ENCODE measurements at regions not wholly inside any gene's neighbourhood (a gene's known extent, or its start where the extent isn't known, plus 50 kb on each side); places are given as distances from the start of the nearest gene placed in this dataset.
"Not testable (repeated sequence)": the region's sequence is repeated elsewhere in the genome, so short reads cannot be mapped to it uniquely, and the experiment has no call there.

- no peak for DNase-seq (ENCODE audit: low spot score)
Observed at GRCh38 chr5:114822863-114823262, 346.8 kb downstream of the TRIM36 start.

GRCh38 chr5:114822436-114822835, 347.3 kb downstream of the TRIM36 start:
- DNase-seq (ENCODE audit: low spot score) = no peak

- no peak for DNase-seq (ENCODE audit: low spot score)
Observed at GRCh38 chr5:114790403-114790792, 379.3 kb downstream of the TRIM36 start.

GRCh38 chr5:114789773-114790402, 379.8 kb downstream of the TRIM36 start:
- DNase-seq (ENCODE audit: low spot score) = no peak

GRCh38 chr5:114782869-114783268, 386.8 kb downstream of the TRIM36 start:
- DNase-seq (ENCODE audit: low spot score) = no peak

- no peak for DNase-seq (ENCODE audit: low spot score)
Observed at GRCh38 chr5:114782177-114782576, 387.5 kb downstream of the TRIM36 start.

- DNase-seq (ENCODE audit: low spot score) = no peak
Observed at GRCh38 chr5:114780290-114780689, 389.4 kb downstream of the TRIM36 start.

- DNase-seq (ENCODE audit: low spot score) = no peak
Observed at GRCh38 chr5:114744406-114744805, 382.5 kb downstream of the KCNN2 start.

GRCh38 chr5:114734238-114734637, 372.4 kb downstream of the KCNN2 start:
- DNase-seq (ENCODE audit: low spot score) = no peak

GRCh38 chr5:114729986-114730385, 368.1 kb downstream of the KCNN2 start:
- DNase-seq (ENCODE audit: low spot score) = no peak

GRCh38 chr5:114727358-114727757, 365.5 kb downstream of the KCNN2 start:
- no peak for DNase-seq (ENCODE audit: low spot score)

- no peak for DNase-seq (ENCODE audit: low spot score)
Observed at GRCh38 chr5:114726131-114726530, 364.3 kb downstream of the KCNN2 start.

GRCh38 chr5:114719268-114719667, 357.4 kb downstream of the KCNN2 start:
- no peak for DNase-seq (ENCODE audit: low spot score)

GRCh38 chr5:114716955-114717354, 355.1 kb downstream of the KCNN2 start:
- DNase-seq (ENCODE audit: low spot score) = no peak

- DNase-seq (ENCODE audit: low spot score) = not testable (repeated sequence)
Observed at GRCh38 chr5:114704225-114704893, 342.5 kb downstream of the KCNN2 start.

GRCh38 chr5:114702731-114703130, 340.9 kb downstream of the KCNN2 start:
- DNase-seq (ENCODE audit: low spot score) = no peak

GRCh38 chr5:114702136-114702535, 340.3 kb downstream of the KCNN2 start:
- DNase-seq (ENCODE audit: low spot score) = no peak

- DNase-seq (ENCODE audit: low spot score) = no peak
Observed at GRCh38 chr5:114700823-114701222, 339.0 kb downstream of the KCNN2 start.

- no peak for DNase-seq (ENCODE audit: low spot score)
Observed at GRCh38 chr5:114695292-114695904, 333.5 kb downstream of the KCNN2 start.

- no peak for DNase-seq (ENCODE audit: low spot score)
Observed at GRCh38 chr5:114686356-114686755, 324.5 kb downstream of the KCNN2 start.

GRCh38 chr5:114678778-114679177, 316.9 kb downstream of the KCNN2 start:
- no peak for DNase-seq (ENCODE audit: low spot score)

- no peak for DNase-seq (ENCODE audit: low spot score)
Observed at GRCh38 chr5:114665551-114665950, 303.7 kb downstream of the KCNN2 start.

- no peak for DNase-seq (ENCODE audit: low spot score)
Observed at GRCh38 chr5:114660791-114661190, 298.9 kb downstream of the KCNN2 start.

GRCh38 chr5:114658194-114658593, 296.3 kb downstream of the KCNN2 start:
- DNase-seq (ENCODE audit: low spot score) = no peak

Measured in AG08396 (cell line).